ENCODE measurements at regions not wholly inside any gene's neighbourhood (a gene's known extent, or its start where the extent isn't known, plus 50 kb on each side); places are given as distances from the start of the nearest gene placed in this dataset.

GRCh38 chr10:2556883-2557282 lies 510.5 kb upstream of the PFKP start:
- Histone ChIP-seq H3K9me2 (ENCODE audit: insufficient read depth) (0 out of 2 replicates have a peak, but pooled peaks cover under 1% of the 10 kb centered on the region), H3F3A (replicated peaks; ENCODE audit: low read depth) (no peaks in the 10 kb centered on the region), H4K20me1 (replicated peaks; ENCODE audit: insufficient read depth) (no peaks in the 10 kb centered on the region), H3K4me1 (ENCODE audit: insufficient read depth) (no peaks in the 10 kb centered on the region), H2AFZ (no peak overlapping the region), H3K4me2 (no peak overlapping the region), H3K27me3 (ENCODE audit: insufficient read depth) (no peaks in the 10 kb centered on the region), H3K4me3 (no peak overlapping the region), H3K79me2 (replicated peaks; ENCODE audit: insufficient read depth) (no peaks in the 10 kb centered on the region), H3K27ac (ENCODE audit: low read depth) (no peak overlapping the region), H3K36me3 (ENCODE audit: insufficient read depth) (no peaks in the 10 kb centered on the region)
- no peak for TF ChIP-seq CTCF (conservative IDR thresholded peaks at IDR 0.05; ENCODE audit: low read depth in 2 of 2)
- H3K9me3 Mint-ChIP-seq: no peaks in the 10 kb centered on the region
- no peaks in the 10 kb centered on the region for H3K36me3 Mint-ChIP-seq (ENCODE audit: low read depth)
- ATAC-seq (no peak), DNase-seq (ENCODE audit: low spot score) (no peak)
- no peak overlapping the region for H3K4me3 Mint-ChIP-seq
- H3K27me3 Mint-ChIP-seq (ENCODE audit: insufficient read depth, low read depth, poor library complexity): no peaks in the 10 kb centered on the region
- H3K4me1 Mint-ChIP-seq: no peaks in the 10 kb centered on the region
- no peak overlapping the region for H3K27ac Mint-ChIP-seq

DNA sequence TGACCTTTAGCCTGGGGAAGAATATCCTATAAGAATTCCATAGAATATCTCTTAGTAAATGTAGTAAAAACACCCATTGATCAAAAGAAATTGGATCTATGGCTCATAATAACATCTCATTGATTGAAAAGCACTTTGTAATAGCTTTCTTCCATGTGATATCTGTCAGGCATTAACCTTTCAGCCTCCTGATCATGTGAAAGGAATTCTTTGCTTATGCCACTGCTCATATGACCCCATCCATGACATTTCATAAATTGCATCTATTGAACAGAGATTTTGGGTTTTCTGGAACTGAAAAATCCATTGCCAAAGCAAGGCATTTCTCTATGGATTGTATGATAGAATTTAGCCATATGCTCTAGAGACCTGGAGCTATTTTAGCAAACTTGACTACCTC lies 519.3 kb upstream of the PFKP start:
- Histone ChIP-seq H3K4me1 (ENCODE audit: insufficient read depth) (no peaks in the 10 kb centered on the region), H3K4me2 (no peak overlapping the region), H4K20me1 (replicated peaks; ENCODE audit: insufficient read depth) (no peaks in the 10 kb centered on the region), H3K27me3 (ENCODE audit: insufficient read depth) (no peaks in the 10 kb centered on the region), H3F3A (replicated peaks; ENCODE audit: low read depth) (no peaks in the 10 kb centered on the region), H3K27ac (ENCODE audit: low read depth) (no peak overlapping the region), H3K4me3 (no peak overlapping the region), H3K79me2 (replicated peaks; ENCODE audit: insufficient read depth) (no peaks in the 10 kb centered on the region), H2AFZ (no peak overlapping the region), H3K36me3 (ENCODE audit: insufficient read depth) (no peaks in the 10 kb centered on the region), H3K9me2 (ENCODE audit: insufficient read depth) (peaks cover 8% of the 10 kb centered on the region; the same call in 1 of the 2 replicates)
- Mint-ChIP-seq H3K4me1 (peaks cover 3% of the 10 kb centered on the region; the same call in 2 of the 3 replicates), H3K36me3 (ENCODE audit: low read depth) (no peaks in the 10 kb centered on the region), H3K27ac (no peak overlapping the region), H3K27me3 (ENCODE audit: insufficient read depth, low read depth, poor library complexity) (peaks cover 6% of the 10 kb centered on the region), H3K9me3 (no peaks in the 10 kb centered on the region; the same call in 2 of the 3 replicates), H3K4me3 (no peak overlapping the region)
- no peak for DNase-seq (ENCODE audit: low spot score)
- TF ChIP-seq CTCF (conservative IDR thresholded peaks at IDR 0.05; ENCODE audit: low read depth in 2 of 2) (no peak), CREB1 (CRISPR knock-in tag; IDR thresholded peaks at IDR 0.05; ENCODE audit: low read depth) (no peak), EZH2 (IDR thresholded peaks at IDR 0.05; ENCODE audit: low read depth, unreplicated experiment) (no peak), JUNB (IDR thresholded peaks at IDR 0.05; ENCODE audit: unreplicated experiment) (no peak), EZH2phosphoT487 (IDR thresholded peaks at IDR 0.05; ENCODE audit: unreplicated experiment) (no peak), STAT1 (IDR thresholded peaks at IDR 0.05; ENCODE audit: unreplicated experiment) (no peak), POLR2AphosphoS5 (IDR thresholded peaks at IDR 0.05; ENCODE audit: low read depth) (no peak), NANOG (IDR thresholded peaks at IDR 0.05; ENCODE audit: borderline replicate concordance) (no peak), ZNF462 (CRISPR knock-in tag; IDR thresholded peaks at IDR 0.05) (no peak)
- TF ChIP-seq, protein P1, sequence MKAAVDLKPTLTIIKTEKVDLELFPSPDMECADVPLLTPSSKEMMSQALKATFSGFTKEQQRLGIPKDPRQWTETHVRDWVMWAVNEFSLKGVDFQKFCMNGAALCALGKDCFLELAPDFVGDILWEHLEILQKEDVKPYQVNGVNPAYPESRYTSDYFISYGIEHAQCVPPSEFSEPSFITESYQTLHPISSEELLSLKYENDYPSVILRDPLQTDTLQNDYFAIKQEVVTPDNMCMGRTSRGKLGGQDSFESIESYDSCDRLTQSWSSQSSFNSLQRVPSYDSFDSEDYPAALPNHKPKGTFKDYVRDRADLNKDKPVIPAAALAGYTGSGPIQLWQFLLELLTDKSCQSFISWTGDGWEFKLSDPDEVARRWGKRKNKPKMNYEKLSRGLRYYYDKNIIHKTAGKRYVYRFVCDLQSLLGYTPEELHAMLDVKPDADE (IDR thresholded peaks at IDR 0.05): no peak
- no peak for ATAC-seq
